Psoas muscle (tissue), 7 donors: ENCODE measurements at regions not wholly inside any gene's neighbourhood (a gene's known extent, or its start where the extent isn't known, plus 50 kb on each side); places are given as distances from the start of the nearest gene placed in this dataset.

ENCODE experiments used
- ATAC-seq, 4 donors: fragments of 200-7000 bp; cut with Tn5 transposase; one replicate each; pipeline ENCODE4 v1.9.1; 2020; ENCODE audit warnings: moderate library complexity in 3 of 4, mild to moderate bottlenecking in 2 of 4
- DNase-seq, 2 donors: peaks; one replicate each; pipeline ENCODE4 v3.0.0-alpha.2; 2020
- H3K27ac ChIP-seq: fragments of 200-600 bp; one replicate; pipeline ENCODE4 v1.8.0; 2022
- H3K27me3 ChIP-seq, 3 donors: fragments of 200-600 bp in 1 of 3; one replicate each; pipeline versions ENCODE4 v1.6.1 to v1.8.0; 2013 to 2022; ENCODE audit warnings: low read length in 2 of 3, mild to moderate bottlenecking in 2 of 3, moderate library complexity in 1 of 3; ENCODE audit not compliant: insufficient read depth in 3 of 3
- H3K36me3 ChIP-seq, 2 donors: fragments of 200-600 bp in 1 of 2; one replicate each; pipeline versions ENCODE4 v1.6.1 to v1.8.0; 2013 to 2022; ENCODE audit warnings: low read depth in 1 of 2, mild to moderate bottlenecking in 1 of 2, moderate library complexity in 1 of 2; ENCODE audit not compliant: insufficient read depth in 1 of 2
- H3K4me1 ChIP-seq: fragments of 200-600 bp; one replicate; pipeline ENCODE4 v1.8.0; 2022
- H3K4me3 ChIP-seq: fragments of 200-600 bp; one replicate; pipeline ENCODE4 v1.8.0; 2022; ENCODE audit warnings: mild to moderate bottlenecking
- H3K9me3 ChIP-seq: fragments of 200-600 bp; one replicate; pipeline ENCODE4 v1.8.0; 2022
- WGBS, 3 donors: extraction: QIAGEN DNeasy Blood & Tissue Kit; methylation state at CpG; one replicate each; pipeline versions ENCODE4 v1.1.6 to v1.1.7; 2013; 5-methylcytosine and 5-hydroxymethylcytosine counted together
- intact Hi-C, 2 donors: fragments of 100-400 bp; cut with DNase I; formaldehyde crosslinking; loops; one replicate each; pipeline versions ENCODE4 v1.11.0 to v1.14.2; 2022
- TF ChIP-seq, protein P1 (sequence below): fragments of 200-600 bp; IDR thresholded peaks from one replicate; pipeline ENCODE4 v1.8.0; 2022; ENCODE audit warnings: antibody characterized with exemption
- donor health status: healthy with polysubstance abuse.
- donor health status: DM: no; HTN: no; CAD: no; lungs with moderate emphysema.
- donor health status: Bipolar disorder and iron deficiency.
- donor health status: healthy.
- donor health status: DM: yes; HTN: yes; CAD: no.
- donor health status: DM: no; HTN: no; CAD: no.
- donor health status: DM: yes; HTN: yes; CAD: no.

DNA sequence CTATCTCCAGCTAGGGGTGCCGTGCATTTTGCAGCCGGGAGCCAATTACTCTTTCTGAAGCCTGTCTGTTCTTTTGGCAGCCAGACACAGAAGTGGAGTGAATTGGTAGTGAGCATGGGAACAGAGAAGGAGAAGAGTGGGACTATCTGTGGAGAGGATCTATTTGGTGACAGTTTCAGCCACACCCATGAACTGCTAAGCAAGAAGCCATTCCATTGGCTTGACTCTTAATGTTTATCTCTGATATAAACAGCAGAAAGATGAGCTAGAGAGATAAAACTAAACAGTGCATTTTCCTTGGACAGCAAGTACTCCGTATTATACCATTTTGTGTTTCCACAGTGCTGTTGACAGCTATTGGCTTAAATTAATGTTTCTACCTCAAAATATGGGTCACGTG lies 259.6 kb upstream of the THUMPD2 start:
- TF ChIP-seq, protein P1, sequence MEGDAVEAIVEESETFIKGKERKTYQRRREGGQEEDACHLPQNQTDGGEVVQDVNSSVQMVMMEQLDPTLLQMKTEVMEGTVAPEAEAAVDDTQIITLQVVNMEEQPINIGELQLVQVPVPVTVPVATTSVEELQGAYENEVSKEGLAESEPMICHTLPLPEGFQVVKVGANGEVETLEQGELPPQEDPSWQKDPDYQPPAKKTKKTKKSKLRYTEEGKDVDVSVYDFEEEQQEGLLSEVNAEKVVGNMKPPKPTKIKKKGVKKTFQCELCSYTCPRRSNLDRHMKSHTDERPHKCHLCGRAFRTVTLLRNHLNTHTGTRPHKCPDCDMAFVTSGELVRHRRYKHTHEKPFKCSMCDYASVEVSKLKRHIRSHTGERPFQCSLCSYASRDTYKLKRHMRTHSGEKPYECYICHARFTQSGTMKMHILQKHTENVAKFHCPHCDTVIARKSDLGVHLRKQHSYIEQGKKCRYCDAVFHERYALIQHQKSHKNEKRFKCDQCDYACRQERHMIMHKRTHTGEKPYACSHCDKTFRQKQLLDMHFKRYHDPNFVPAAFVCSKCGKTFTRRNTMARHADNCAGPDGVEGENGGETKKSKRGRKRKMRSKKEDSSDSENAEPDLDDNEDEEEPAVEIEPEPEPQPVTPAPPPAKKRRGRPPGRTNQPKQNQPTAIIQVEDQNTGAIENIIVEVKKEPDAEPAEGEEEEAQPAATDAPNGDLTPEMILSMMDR: no peak
- Histone ChIP-seq H3K36me3 (no peaks in the 10 kb centered on the region), H3K4me1 (no peaks in the 10 kb centered on the region), H3K27me3 (peaks cover 0 to 3% (median 0%) of the 10 kb centered on the region in 3 donors), H3K9me3 (no peaks in the 10 kb centered on the region), H3K27ac (no peak overlapping the region), H3K4me3 (no peak overlapping the region)
- WGBS, 3 donors: 53 to 70% (median 63%) methylated on average over 4 of the region's 4 CpGs
- DNase-seq (no peak), ATAC-seq (no peak)
- intact Hi-C loops: no loop called here

DNA sequence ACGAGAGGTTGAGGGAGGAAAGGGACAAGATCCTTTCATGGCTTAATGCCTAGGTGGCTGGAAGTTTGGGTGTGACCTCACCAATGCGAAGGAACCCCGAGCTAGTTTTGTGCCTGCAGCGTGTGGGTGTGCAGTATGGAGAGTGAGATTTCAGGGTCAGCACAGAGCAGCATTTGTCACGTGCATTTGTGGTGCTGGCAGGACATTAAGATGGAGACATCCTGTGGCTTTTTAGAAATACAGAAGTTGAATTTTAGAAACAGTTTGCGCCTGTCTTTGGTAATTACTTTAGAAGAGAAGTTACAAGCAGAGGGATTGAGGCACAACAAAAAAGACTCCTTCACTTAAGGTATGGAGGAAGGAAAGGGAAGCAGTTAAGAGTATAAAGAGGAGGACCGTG lies 258.2 kb upstream of the THUMPD2 start:
- TF ChIP-seq, protein P1: no peak
- WGBS, 3 donors: 62 to 75% (median 69%) methylated on average over 7 of the region's 7 CpGs
- no peak overlapping the region for H3K4me3 ChIP-seq
- H3K4me1 ChIP-seq: no peaks in the 10 kb centered on the region
- H3K36me3 ChIP-seq: no peaks in the 10 kb centered on the region
- H3K27ac ChIP-seq: no peak overlapping the region
- no peaks in the 10 kb centered on the region for H3K27me3 ChIP-seq
- DNase-seq: no peak
- intact Hi-C loops: no loop called here
- no peaks in the 10 kb centered on the region for H3K9me3 ChIP-seq
- ATAC-seq: no peak

DNA sequence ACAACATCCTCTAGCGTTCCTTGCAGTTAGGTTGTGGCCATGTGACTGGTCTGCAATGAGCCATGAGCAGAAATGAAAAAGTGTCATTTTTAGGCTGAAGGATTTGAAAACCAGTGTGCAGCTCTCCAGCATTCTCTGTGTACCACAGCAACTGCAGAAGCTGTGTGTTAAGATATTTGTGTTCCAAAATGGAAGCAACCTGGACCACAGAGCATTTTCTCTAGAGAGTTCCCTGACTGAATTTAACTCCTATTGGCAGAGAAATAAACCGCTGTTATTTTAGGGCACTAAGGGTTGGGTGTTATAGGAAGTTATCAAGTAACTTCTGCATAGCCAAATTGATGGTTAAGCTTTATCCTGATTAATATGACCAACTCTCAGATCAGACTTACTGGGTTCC lies 257.2 kb upstream of the THUMPD2 start:
- no peaks in the 10 kb centered on the region for H3K9me3 ChIP-seq
- TF ChIP-seq, protein P1: no peak
- no peak overlapping the region for H3K27ac ChIP-seq
- H3K4me1 ChIP-seq: no peaks in the 10 kb centered on the region
- H3K4me3 ChIP-seq: no peak overlapping the region
- DNase-seq (no peak), ATAC-seq (no peak)
- intact Hi-C loops: no loop called here
- H3K36me3 ChIP-seq: no peaks in the 10 kb centered on the region
- 79 to 91% (median 82%) methylated on average over 2 of the region's 2 CpGs for WGBS, 3 donors
- H3K27me3 ChIP-seq: no peaks in the 10 kb centered on the region

DNA sequence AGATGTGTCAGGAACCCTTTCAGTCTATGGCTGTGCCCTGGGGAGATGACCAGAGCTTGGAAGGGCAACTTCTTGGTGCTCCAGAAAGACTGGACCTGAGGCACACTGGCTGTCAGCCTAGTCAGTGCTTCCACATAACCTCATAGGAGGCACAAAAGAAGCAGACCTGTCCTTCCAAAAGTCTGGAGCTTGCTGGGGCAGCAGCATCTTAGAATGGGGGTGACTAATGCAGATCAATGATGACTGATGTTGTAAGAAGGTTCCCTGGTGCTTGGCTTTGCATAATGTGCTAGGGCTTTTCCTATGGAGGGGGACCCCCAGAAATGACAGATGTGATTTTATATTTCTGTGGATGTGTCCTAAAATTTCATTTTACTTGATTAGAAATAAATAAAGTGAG lies 255.7 kb upstream of the THUMPD2 start:
- no peak overlapping the region for H3K4me3 ChIP-seq
- H3K4me1 ChIP-seq: no peaks in the 10 kb centered on the region
- DNase-seq: no peak
- no peak overlapping the region for H3K27ac ChIP-seq
- no peaks in the 10 kb centered on the region for H3K9me3 ChIP-seq
- H3K36me3 ChIP-seq: no peaks in the 10 kb centered on the region
- TF ChIP-seq, protein P1: no peak
- no peak for ATAC-seq
- H3K27me3 ChIP-seq: no peaks in the 10 kb centered on the region
- intact Hi-C loops: no loop called here

DNA sequence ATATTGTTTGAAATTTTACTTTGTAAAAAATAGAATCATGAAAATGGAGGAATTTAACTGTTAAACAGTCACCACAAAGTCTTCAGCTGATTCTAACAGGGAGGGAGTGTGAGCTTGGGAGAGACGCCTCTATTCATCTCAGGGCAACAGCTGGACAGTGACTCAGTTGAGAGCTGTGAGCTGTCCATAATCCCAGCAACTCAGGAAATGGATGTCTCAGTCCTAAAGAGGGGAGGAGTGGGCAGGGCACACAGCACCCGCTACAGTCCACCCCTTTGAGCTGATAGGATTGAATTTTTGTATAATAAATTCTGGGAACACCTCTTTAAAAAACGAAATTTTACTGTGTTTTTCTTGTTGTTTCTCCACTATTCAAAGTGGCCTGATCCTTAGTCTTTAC lies 255.1 kb upstream of the THUMPD2 start:
- H3K4me3 ChIP-seq: no peak overlapping the region
- ATAC-seq: no peak
- H3K9me3 ChIP-seq: no peaks in the 10 kb centered on the region
- DNase-seq: no peak
- no peaks in the 10 kb centered on the region for H3K4me1 ChIP-seq
- WGBS, 3 donors: 63 to 73% (median 71%) methylated on average over 3 of the region's 3 CpGs
- TF ChIP-seq, protein P1: no peak
- H3K36me3 ChIP-seq: no peaks in the 10 kb centered on the region
- H3K27me3 ChIP-seq: no peaks in the 10 kb centered on the region
- intact Hi-C loops: no loop called here
- no peak overlapping the region for H3K27ac ChIP-seq
